ENCODE measurements at regions not wholly inside any gene's neighbourhood (a gene's known extent, or its start where the extent isn't known, plus 50 kb on each side); places are given as distances from the start of the nearest gene placed in this dataset.

GRCh38 chr4:153076861-153077260 is 127.4 kb upstream of the TRIM2 start:
- peaks cover 8% of the 10 kb centered on the region for H3K9me3 Mint-ChIP-seq
- H3K4me1 Mint-ChIP-seq = peaks cover 23% of the 10 kb centered on the region
- no peak for TF ChIP-seq EZH2phosphoT487 (IDR thresholded peaks at IDR 0.05)
- no peak for TF ChIP-seq CTCF (IDR thresholded peaks at IDR 0.05)
- TF ChIP-seq EZH2 (IDR thresholded peaks at IDR 0.05) = no peak
- peaks cover 18% of the 10 kb centered on the region for H3F3A ChIP-seq (ENCODE audit: low read depth)
- no peak overlapping the region for H3K4me2 ChIP-seq
- no peaks in the 10 kb centered on the region for H3K9me3 ChIP-seq (ENCODE audit: low read depth)
- DNase-seq (ENCODE audit: low spot score) = no peak
- peaks cover 31% of the 10 kb centered on the region for H3K4me1 ChIP-seq
- H3K36me3 Mint-ChIP-seq = peaks cover 2% of the 10 kb centered on the region
- H3K79me2 ChIP-seq (ENCODE audit: low read depth) = no peaks in the 10 kb centered on the region
- H3K27ac ChIP-seq = no peak overlapping the region
- H2AFZ ChIP-seq (replicated peaks) = no peak overlapping the region
- no peak overlapping the region for H3K4me3 Mint-ChIP-seq
- no peaks in the 10 kb centered on the region for H3K36me3 ChIP-seq
- no peaks in the 10 kb centered on the region for H3K27me3 ChIP-seq
- H3K27ac Mint-ChIP-seq = no peak overlapping the region
- no peak overlapping the region for H3K9ac ChIP-seq
- no peak overlapping the region for H3K4me3 ChIP-seq
- peaks cover 11% of the 10 kb centered on the region for H3K27me3 Mint-ChIP-seq (ENCODE audit: insufficient read depth, low read depth)
- H4K20me1 ChIP-seq (ENCODE audit: low read depth) = no peaks in the 10 kb centered on the region

GRCh38 chr4:153079857-153080391 is 124.3 kb upstream of the TRIM2 start:
- Histone ChIP-seq H3K27me3 (no peaks in the 10 kb centered on the region), H3K4me3 (no peak overlapping the region), H2AFZ (replicated peaks) (no peak overlapping the region), H3K9me3 (ENCODE audit: low read depth) (no peaks in the 10 kb centered on the region), H3K9ac (no peak overlapping the region), H3K27ac (no peak overlapping the region), H3K79me2 (ENCODE audit: low read depth) (no peaks in the 10 kb centered on the region), H3K4me1 (peaks cover 43% of the 10 kb centered on the region), H4K20me1 (ENCODE audit: low read depth) (no peaks in the 10 kb centered on the region), H3K36me3 (no peaks in the 10 kb centered on the region), H3K4me2 (no peak overlapping the region), H3F3A (ENCODE audit: low read depth) (peaks cover 36% of the 10 kb centered on the region)
- Mint-ChIP-seq H3K27ac (peak overlapping the region; percentile 55), H3K4me1 (peaks cover 54% of the 10 kb centered on the region), H3K36me3 (peaks cover 2% of the 10 kb centered on the region), H3K4me3 (no peak overlapping the region), H3K27me3 (ENCODE audit: insufficient read depth, low read depth) (peaks cover 11% of the 10 kb centered on the region), H3K9me3 (peaks cover 8% of the 10 kb centered on the region)
- no peak for DNase-seq (ENCODE audit: low spot score)
- TF ChIP-seq CTCF (IDR thresholded peaks at IDR 0.05) = no peak
- TF ChIP-seq EZH2phosphoT487 (IDR thresholded peaks at IDR 0.05) = no peak
- TF ChIP-seq EZH2 (IDR thresholded peaks at IDR 0.05) = no peak

GRCh38 chr4:153081006-153081580 is 123.2 kb upstream of the TRIM2 start:
- H3K4me2 ChIP-seq = no peak overlapping the region
- peaks cover 26% of the 10 kb centered on the region for H3F3A ChIP-seq (ENCODE audit: low read depth)
- Mint-ChIP-seq H3K27ac (no peak overlapping the region), H3K4me3 (no peak overlapping the region), H3K4me1 (peaks cover 57% of the 10 kb centered on the region), H3K9me3 (peaks cover 8% of the 10 kb centered on the region), H3K27me3 (ENCODE audit: insufficient read depth, low read depth) (peaks cover 13% of the 10 kb centered on the region), H3K36me3 (peaks cover 2% of the 10 kb centered on the region)
- TF ChIP-seq EZH2phosphoT487 (IDR thresholded peaks at IDR 0.05) (no peak), CTCF (IDR thresholded peaks at IDR 0.05) (no peak), EZH2 (IDR thresholded peaks at IDR 0.05) (no peak)
- no peak overlapping the region for H3K27ac ChIP-seq
- no peaks in the 10 kb centered on the region for H3K79me2 ChIP-seq (ENCODE audit: low read depth)
- no peak for DNase-seq (ENCODE audit: low spot score)
- H4K20me1 ChIP-seq (ENCODE audit: low read depth) = no peaks in the 10 kb centered on the region
- H3K27me3 ChIP-seq = no peaks in the 10 kb centered on the region
- H3K4me3 ChIP-seq = no peak overlapping the region
- H3K4me1 ChIP-seq = peaks cover 32% of the 10 kb centered on the region
- no peak overlapping the region for H3K9ac ChIP-seq
- no peaks in the 10 kb centered on the region for H3K9me3 ChIP-seq (ENCODE audit: low read depth)
- no peak overlapping the region for H2AFZ ChIP-seq (replicated peaks)
- no peaks in the 10 kb centered on the region for H3K36me3 ChIP-seq

Measured in neural progenitor cell (in vitro differentiated cells).